NCI-H2196 treated with DMSO at 0.1 percent for 48 hours (cell line): ENCODE measurements at regions not wholly inside any gene's neighbourhood (a gene's known extent, or its start where the extent isn't known, plus 50 kb on each side); places are given as distances from the start of the nearest gene placed in this dataset.

ENCODE experiments used
- DNase-seq: peaks from one replicate; lab custom pipeline; 2025; ENCODE audit not compliant: unreplicated experiment; lab: John Stamatoyannopoulos, UW

- DNase-seq = no peak
Observed at GRCh38 chr21:35652196-35652595, 408.1 kb downstream of the SETD4 start.

GRCh38 chr21:35651196-35651595 is 409.1 kb downstream of the SETD4 start:
- DNase-seq = no peak

- DNase-seq = peak; percentile 31
Observed at GRCh38 chr21:35649186-35649585, 411.1 kb downstream of the SETD4 start.

- peak; percentile 86 for DNase-seq
Observed at GRCh38 chr21:35648512-35648911, 411.8 kb downstream of the SETD4 start.

GRCh38 chr21:35646606-35647005 is 413.7 kb downstream of the SETD4 start:
- no peak for DNase-seq

- no peak for DNase-seq
Observed at GRCh38 chr21:35645991-35646390, 414.3 kb downstream of the SETD4 start.

GRCh38 chr21:35644523-35644922 is 415.8 kb downstream of the SETD4 start:
- no peak for DNase-seq

- no peak for DNase-seq
Observed at GRCh38 chr21:35643176-35643575, 417.1 kb downstream of the SETD4 start.

- no peak for DNase-seq
Observed at GRCh38 chr21:35641271-35642016, 418.9 kb downstream of the SETD4 start.

- DNase-seq = no peak
Observed at GRCh38 chr21:35637431-35637830, 422.9 kb downstream of the SETD4 start.

- no peak for DNase-seq
Observed at GRCh38 chr21:35635994-35636393, 424.3 kb downstream of the SETD4 start.

- DNase-seq = no peak
Observed at GRCh38 chr21:35635261-35635660, 425.1 kb downstream of the SETD4 start.

GRCh38 chr21:35633501-35633900 is 426.8 kb downstream of the SETD4 start:
- DNase-seq = no peak

GRCh38 chr21:35632711-35633110 is 427.6 kb downstream of the SETD4 start:
- no peak for DNase-seq

GRCh38 chr21:35628316-35628715 is 432.0 kb downstream of the SETD4 start:
- DNase-seq = no peak

GRCh38 chr21:35627462-35627861 is 432.9 kb downstream of the SETD4 start:
- no peak for DNase-seq

- DNase-seq = no peak
Observed at GRCh38 chr21:35625576-35625975, 434.8 kb downstream of the SETD4 start.

GRCh38 chr21:35624901-35625300 is 435.4 kb downstream of the SETD4 start:
- no peak for DNase-seq

- no peak for DNase-seq
Observed at GRCh38 chr21:35622612-35623011, 437.7 kb downstream of the SETD4 start.

GRCh38 chr21:35619184-35619583 is 441.1 kb downstream of the SETD4 start:
- DNase-seq = no peak

- no peak for DNase-seq
Observed at GRCh38 chr21:35617491-35617890, 442.8 kb downstream of the SETD4 start.

GRCh38 chr21:35616090-35616489 is 444.2 kb downstream of the SETD4 start:
- no peak for DNase-seq

- DNase-seq = no peak
Observed at GRCh38 chr21:35615325-35615724, 445.0 kb downstream of the SETD4 start.
